Ureter (tissue), 1 donor: ENCODE measurements at regions not wholly inside any gene's neighbourhood (a gene's known extent, or its start where the extent isn't known, plus 50 kb on each side); places are given as distances from the start of the nearest gene placed in this dataset.
"Not testable (repeated sequence)": the region's sequence is repeated elsewhere in the genome, so short reads cannot be mapped to it uniquely, and the experiment has no call there.

Source experiments
- DNase-seq: peaks from one replicate; pipeline ENCODE4 v3.0.0-alpha.2; 2020; ENCODE audit warnings: low spot score
- donor health status: DM: yes; HTN: yes; CAD: no.

DNA sequence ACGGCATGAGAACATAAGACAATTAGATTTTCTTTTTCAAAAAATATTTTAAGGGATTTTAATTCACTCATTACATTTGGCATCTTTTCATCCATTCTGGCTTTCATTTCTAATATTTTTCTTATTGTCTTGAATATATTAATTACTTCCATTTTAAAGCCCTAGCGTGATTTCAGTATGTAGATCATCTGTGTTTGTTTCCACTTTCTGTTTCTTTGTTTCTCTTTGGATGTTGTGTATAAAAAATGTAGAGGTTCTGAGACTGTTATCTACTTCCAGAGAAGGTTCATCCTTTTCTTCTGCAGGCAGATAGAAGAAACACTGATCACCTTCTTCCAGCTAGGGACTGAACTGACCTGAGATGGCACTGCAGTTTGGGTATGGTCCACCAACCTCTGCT lies 664.4 kb upstream of the SLC39A10 start:
- DNase-seq, result no peak

DNA sequence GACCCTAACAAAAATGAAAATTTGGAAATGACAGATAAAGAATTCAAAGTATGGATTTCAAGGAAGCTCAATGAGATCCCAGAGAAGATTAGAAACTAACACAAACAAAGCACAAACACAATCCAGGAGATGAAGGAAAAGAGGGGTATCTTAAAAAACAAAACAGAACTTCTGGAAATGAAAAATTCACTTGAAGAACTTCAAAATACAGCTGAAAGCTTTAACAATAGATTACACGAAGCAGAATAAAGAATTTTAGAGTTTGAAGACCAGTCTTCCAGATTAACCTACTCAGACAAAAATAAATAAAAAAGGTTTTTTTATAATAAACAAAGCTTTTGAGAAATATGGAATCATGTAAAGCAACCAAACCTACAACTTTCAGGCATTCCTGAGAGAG lies 671.8 kb upstream of the SLC39A10 start:
- DNase-seq, result no peak

DNA sequence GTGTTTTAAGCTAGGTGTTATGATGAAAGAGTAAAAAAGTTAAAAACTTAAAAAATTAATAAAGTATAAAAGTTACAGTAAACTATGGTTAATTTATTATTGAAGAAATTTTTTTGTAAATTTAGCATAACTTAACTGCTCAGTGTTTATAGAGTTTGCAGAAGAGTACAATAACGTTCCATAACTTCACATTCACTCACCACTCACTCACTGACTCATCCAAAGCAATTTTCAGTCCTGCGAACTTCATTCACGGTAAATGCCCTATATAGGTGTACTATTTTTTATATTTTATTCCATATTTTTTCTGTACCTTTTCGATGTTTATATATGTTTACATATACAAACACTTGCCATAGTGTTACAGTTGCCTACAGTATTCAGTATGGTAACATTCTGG lies 694.8 kb upstream of the SLC39A10 start:
- DNase-seq, result no peak

DNA sequence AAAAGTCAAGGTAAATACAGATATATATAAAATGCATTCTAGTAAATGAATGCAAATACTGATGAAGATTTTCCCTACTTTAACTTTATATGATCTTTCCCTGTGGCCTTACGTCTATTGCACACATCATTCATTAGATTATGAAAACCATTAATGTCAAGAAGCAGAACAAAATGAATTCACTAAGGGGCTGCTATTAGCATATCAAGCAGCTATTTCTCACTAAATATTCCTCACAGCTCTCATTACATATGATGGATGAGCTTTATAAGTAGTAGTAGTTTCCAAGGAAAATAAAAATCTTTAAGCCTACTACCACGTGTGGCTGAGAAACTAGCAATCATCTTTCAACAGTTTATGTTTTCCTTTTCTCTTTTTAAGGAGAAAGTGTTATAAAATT lies 702.8 kb upstream of the SLC39A10 start:
- DNase-seq, result no peak

DNA sequence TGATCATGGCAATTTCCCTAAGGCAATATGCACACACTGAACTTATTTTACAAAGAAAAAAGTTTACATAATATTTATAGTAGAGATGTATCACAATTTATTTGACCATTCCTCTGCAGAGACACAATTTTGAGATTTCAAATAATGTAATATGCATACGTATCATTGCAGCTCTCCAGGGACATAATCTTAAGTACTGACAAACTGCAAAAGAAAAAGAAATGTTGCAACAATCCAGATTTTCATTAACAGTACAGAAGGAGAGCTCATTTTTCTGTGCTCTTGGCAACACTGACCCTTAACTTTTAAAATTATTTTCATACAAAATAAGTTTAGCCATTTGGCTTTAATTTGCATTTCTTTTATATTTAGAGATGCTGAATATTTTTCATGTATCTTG lies 710.2 kb upstream of the SLC39A10 start:
- DNase-seq, result no peak

DNA sequence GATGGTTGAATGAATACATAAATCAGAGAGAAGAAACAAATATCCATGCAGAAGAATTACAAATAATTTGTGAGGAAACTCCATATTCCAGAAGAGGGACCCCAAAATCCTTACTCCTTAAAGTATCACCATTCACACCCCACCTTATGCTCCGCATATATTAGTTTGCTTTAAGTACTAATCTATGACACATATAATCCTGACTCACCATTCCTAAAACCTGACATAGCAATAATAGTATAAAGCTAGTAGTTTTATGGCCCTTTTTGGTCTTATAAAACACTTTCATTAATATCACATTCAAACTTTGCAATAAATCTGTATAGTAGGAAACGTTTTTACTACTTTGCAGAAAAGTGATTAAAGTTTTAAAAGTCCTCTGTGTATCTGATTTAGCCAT lies 719.0 kb upstream of the SLC39A10 start:
- DNase-seq, result no peak

DNA sequence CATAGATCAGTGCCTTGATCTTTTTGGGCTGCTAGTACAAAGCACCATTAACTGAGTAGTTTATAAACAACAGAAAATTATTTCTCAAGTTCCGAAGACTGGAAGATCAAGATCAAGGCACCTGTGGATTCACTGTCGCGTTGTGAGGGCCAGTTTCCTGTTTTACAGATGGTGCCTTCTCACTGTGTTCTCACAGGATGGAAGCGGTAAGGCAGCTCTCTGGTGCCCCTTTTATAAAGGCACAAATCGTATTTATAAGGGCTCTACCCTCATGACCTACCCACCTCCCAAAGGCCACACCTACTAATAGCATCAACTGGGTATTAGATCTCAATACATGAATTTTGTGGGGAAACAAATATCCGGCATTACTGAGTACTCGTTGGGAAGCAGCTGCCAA lies 729.5 kb upstream of the SLC39A10 start:
- DNase-seq, result no peak

DNA sequence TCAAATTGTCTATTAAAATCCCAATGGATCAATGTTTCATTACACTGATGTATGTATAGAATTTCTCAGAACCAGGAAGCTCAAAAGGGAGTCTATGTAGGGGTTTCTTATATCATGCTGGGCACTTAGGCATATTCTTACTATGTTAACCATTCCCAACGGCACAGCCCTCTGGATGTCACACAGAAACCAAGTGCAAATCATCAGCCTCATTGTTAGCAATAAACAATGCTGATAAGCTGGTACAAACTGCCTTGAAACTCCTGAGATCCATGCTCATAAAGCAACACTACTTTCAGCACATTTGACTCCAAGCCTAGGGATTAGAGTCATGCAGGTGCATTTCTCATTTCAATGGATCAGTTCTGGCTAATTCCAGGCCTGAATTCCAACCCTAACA lies 730.2 kb upstream of the SLC39A10 start:
- no peak for DNase-seq

DNA sequence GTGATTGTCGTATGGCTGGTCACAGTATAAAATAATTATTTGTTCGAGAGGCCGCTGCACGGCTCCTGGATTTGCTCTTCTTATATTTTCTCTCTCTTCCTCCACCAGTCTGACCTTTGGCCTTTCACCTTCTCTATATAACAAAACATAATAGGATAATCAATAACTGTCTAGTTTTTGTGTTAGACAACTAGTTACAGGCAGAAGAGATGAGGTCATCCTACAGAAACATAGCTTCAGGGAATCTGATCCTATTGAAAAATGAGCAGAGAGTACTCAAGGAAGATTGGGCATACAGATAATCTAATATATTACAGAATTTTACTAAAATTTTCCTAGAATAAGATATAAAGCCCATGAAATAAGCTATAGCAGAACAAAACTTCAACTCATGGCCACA lies 731.3 kb upstream of the SLC39A10 start:
- no peak for DNase-seq

DNA sequence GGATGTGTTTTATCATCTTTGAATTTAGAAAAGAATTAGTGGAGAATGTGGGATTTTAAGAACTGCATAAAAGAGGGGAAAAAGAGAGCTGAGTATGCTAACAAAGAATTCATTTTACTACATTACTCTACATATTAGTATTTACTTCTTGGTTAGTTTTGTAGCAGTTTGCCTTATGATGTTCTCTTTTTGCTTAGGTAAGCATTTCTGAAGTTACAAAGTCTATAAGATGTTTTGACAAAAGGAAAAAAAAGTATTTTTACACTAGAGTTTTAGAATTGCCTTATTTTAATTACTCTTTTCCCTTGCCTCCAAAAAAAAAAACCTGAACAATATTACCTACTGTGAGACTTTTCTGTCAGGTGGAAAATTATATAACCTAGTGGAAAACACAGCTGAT lies 739.5 kb upstream of the SLC39A10 start:
- no peak for DNase-seq

DNA sequence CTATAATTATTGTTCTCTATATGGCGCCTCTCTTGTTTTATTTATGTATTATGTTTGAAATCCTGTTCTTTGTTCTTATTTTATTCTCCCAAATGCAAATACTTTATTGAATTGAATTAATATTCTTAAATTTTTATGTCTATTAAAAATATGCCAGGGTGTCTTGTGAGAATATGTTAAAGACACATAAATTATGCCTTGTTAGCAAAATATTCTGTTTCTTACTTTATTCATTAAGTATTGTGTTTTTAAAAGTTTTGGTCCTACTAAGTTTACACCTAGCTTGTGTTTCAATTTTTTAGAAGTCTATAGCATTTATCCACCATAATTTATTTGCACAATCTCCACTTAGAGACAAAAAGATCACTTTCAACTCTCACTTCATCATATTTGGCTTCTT lies 741.5 kb upstream of the SLC39A10 start:
- no peak for DNase-seq

DNA sequence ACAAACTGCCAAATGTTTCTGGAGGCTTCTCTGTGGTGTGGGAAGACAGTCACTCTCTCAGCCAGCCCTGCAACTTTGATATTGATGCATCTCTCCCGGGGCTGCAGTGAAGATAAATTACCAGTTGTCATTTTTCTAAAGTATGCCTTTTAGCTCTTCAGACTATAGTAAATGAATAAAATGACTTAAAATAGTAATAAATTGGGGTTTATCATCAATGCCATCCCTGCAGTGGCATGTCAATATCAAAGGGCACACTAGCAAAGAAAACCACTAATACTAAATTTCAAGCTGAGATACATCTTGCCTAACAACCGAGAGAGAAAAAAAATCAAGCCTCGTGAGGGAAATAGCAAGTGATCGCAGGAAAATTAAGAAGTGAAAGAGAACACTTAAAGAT lies 749.5 kb upstream of the SLC39A10 start:
- DNase-seq, result no peak

DNA sequence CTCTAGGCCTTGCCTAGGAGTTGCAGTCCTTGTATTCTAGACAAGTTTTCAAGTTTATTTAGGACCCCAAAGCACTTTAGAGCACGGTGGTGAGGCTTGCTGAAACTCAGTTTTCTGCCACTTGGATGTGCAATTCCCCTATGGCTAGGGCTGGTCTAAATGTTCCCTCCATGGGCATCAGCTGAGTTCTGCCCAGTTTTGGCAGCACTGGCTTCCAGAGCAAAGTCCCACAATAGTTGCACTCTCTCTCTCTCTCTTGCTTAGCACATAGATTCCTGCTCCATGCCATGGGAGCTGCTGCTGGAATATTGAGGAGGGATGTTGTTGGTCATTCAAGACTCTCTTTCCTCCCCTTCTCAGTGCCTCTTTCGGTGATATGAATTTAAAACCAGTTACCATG lies 760.2 kb upstream of the SLC39A10 start:
- no peak for DNase-seq

DNA sequence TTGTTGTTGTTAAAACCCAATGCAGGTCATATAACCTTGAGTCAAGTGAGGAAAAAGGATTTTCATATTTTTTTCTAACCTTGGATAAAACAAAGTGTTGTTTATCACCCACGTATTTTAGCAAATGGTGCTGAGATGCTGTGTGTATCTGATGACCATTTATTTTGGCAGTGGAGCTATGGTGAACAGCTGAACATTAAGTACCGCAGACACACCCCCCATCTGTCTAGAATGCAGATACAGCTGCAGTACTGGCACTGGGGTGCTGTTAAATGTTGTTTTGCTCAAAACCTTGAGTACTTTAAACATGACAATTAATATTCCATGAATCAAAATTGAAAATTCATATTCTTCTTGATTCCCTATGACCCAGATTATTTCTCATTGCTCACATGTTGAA lies 773.3 kb upstream of the SLC39A10 start:
- DNase-seq, result no peak

DNA sequence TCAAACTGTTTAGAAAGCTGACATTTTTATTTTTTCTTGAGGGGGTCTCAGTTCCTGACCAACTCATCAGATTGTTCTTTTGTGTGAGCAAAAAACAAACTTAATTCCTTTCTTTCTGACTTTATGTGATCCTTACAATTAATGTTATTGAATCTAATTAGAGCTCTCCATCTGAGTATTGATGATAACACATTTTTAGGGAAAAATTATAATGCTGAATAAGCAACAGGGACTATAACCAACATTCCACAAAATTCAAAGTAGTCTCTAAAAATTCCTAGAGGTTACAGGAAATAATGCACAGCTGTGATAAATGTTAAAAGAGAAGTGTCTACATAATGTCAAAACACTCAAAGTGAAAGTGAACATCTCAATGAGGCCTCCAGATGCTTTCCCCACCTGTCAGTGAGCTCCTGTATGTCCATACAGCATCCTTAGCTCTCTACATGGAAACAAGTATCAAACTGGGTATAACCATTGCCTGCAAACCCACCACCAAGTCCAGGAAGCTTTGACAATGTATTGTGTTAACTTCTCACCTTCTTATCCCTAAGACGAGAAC lies 786.0 kb upstream of the SLC39A10 start:
- no peak for DNase-seq

DNA sequence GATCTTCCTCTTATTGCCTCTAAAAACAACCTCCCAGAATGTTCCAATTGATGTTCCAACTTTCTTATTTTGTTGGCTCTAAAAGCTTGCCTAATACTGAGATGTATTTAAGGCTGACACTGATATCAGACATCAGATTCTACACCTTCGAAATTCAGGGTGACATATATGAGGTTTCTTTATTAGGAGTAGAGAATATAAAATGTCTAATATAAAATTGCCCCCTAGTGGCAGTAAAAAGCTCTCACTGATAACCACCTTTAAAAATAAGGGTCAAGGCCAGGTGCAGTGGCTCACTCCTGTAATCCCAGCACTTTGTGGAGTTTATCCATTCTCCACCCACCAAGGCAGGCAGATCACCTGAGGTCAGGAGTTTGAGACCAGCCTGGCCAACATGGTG lies 789.7 kb upstream of the SLC39A10 start:
- no peak for DNase-seq

DNA sequence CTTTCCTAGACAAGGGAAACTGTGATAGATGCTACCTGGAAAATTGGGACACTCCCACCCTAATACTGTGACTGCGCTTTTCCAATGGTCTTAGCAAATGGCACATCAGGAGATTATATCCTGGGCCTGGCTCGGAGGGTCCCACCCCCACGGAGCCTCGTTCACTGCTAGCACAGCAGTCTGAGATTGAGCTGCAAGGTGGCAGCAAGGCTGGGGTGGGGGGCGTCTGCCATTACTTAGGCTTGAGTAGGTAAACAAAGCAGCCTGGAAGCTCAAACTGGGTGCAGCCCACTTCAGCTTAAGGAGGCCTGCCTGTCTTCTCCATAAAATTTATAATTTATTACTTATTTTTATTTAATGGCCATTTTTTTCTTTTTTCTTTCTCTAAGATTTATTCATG lies 802.1 kb upstream of the SLC39A10 start:
- no peak for DNase-seq

DNA sequence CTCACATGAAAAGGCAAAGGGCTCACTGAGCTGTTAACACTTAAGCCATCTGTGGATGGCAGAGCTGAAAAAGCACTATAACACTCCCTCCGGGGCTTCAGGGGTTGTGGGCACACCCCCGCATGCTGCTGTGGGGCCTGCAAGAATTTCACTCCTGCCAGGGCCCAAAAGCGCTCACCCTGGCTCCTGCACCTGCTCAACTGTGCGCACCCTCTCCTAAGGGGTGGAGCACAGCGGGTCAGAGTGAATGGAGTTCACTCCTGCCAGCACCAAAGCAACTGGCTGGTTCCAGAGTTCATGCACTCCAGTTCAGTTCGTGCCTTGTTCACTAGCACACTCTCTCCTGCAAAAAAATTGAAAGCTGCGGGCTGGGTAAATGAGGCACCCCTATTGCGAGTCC lies 814.2 kb upstream of the SLC39A10 start:
- no peak for DNase-seq

DNA sequence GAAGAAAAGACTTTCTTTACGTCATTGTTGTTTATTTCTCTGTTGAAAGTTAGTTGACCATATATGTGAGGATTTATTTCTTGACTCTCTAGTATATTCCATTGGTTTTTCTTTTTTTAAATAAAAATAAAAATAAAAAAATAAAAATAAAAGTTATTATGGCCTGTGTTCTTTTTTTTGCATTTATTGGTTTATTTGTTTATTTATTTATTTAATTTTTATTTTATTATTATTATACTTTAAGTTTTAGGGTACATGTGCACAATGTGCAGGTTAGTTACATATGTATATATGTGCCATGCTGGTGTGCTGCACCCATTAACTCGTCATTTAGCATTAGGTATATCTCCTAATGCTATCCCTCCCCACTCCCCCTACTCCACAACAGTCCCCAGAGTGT lies 822.7 kb upstream of the SLC39A10 start:
- not testable (repeated sequence) for DNase-seq

DNA sequence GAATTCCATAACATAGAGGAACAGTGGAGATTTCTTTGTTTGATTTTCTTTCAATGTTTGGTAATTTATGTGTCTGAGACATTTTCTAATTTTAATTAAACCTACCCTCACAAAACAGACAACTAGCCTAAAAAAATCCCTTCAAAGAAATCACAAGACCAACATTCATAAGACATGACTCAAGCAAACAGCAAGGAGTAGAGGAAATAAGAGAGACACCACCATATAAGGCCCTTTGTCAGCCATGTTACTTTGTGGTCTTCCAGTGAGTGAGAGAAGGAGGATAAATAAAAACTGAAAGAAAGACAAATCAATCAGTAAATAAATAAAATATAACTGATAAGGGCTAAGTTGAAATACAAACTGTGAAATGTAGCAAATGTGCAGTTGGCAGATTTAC lies 830.8 kb upstream of the SLC39A10 start:
- no peak for DNase-seq

DNA sequence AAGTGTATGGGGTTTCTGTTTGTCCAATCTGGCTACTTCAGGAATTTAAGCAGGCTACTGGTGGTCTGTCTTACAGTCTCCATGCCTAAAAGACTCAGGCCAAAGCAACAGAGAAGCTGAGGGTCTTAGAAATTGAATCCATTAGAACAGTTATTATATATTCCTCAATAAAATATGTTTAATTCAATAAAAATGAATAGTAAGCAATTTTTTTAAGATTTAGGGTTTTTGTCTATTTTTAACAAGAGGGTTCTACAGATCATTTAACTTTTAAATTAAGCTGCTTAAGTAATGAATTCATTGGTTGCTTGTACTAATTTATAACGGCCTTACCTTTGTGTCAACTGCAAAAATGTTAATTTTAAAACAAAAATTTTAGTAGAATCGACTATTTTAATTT lies 832.6 kb upstream of the SLC39A10 start:
- DNase-seq, result no peak

DNA sequence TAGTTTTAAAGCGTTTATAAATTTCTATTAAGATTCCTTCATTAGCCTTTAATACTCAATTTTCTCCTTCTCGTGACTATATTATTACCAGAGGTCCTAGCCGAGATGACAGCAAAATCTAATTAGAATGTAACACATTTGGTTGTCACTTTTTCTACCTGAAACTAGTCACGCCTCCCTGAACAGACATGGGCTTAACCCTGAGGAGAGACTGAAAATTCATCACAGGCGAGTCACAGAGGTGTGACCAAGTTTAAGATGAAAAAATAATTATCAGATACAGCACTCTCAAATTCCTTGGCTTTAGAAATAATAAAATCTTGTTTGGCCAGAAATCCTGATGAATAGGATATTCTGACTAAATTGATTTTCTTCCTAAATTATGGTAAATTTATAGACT lies 834.4 kb upstream of the SLC39A10 start:
- no peak for DNase-seq

DNA sequence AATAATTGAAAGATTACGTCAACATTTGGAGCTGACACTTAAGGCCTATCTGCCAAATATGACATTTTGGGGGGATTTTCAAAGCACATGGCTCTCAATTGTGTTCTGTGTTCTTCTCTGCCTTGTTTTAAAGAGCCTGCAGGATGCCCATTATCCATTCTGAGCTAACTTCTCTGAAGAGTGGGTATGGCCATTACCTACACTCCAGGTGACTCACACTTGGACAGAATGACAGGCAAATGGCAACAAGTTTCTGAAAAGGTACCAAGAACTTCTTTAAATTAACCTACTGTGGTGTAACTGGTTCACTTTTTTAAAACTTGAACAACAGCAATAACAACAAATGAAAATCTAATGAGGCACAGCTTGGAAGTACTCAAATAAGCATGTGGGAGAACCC lies 834.9 kb upstream of the SLC39A10 start:
- no peak for DNase-seq

DNA sequence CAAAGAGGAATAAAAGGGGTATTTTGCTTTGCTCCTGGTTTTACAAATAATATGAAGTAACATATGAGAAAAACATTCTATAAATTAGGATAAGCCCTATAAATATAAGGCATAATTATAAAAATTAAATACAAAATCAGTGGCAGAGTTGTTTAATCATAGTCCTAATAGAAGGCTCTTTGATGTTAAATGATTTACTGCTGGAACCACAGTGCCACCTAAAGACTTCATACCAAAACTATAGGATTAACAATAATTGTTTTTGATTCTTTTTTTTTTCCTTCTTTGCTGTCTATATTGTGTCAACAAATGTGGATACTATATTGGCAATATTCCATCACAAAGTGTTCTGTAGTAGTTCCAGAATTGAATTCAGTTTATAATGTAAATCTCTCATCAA lies 837.7 kb upstream of the SLC39A10 start:
- DNase-seq, result no peak

DNA sequence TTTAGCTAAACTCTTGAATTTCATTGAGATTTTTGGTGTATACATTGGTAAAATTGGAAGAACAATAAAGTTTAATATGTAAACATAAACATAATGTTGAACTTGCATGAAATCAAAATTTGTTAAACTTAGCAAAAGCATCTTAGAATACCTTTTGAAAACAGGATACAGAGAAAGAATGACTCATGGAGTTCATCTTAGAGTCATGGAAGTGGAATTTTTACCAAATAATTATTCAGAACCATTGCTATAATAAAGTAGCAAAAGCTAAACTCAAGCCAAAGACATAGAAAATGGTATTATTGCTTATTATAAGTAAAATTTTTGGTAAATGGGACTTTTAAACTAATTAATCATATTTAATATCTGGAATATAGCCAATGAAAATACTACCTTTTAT lies 841.6 kb upstream of the SLC39A10 start:
- no peak for DNase-seq
